GM19372 (cell line): ENCODE measurements at regions not wholly inside any gene's neighbourhood (a gene's known extent, or its start where the extent isn't known, plus 50 kb on each side); places are given as distances from the start of the nearest gene placed in this dataset.
"Not testable (repeated sequence)": the region's sequence is repeated elsewhere in the genome, so short reads cannot be mapped to it uniquely, and the experiment has no call there.

Experiments
- ATAC-seq: cut with Tn5 transposase; IDR thresholded peaks from one replicate; pipeline ENCODE4 v1.9.1; 2021; ENCODE audit warnings: mild to moderate bottlenecking, low read depth, moderate library complexity; ENCODE audit not compliant: unreplicated experiment

GRCh38 chr16:59854846-59855439, 1120.8 kb upstream of the GOT2 start:
- no peak for ATAC-seq

GRCh38 chr16:59849716-59850115, 1115.6 kb upstream of the GOT2 start:
- ATAC-seq, result no peak

GRCh38 chr16:59848296-59848695, 1114.2 kb upstream of the GOT2 start:
- no peak for ATAC-seq

- no peak for ATAC-seq
These were observed 1106.1 kb upstream of the GOT2 start for GRCh38 chr16:59840169-59840568.

- no peak for ATAC-seq
These were observed 1092.7 kb upstream of the GOT2 start for GRCh38 chr16:59826767-59827166.

- ATAC-seq, result not testable (repeated sequence)
These were observed 1075.4 kb upstream of the GOT2 start for GRCh38 chr16:59809488-59809887.

- ATAC-seq, result no peak
These were observed 1049.1 kb upstream of the GOT2 start for GRCh38 chr16:59783191-59783590.

GRCh38 chr16:59773330-59773729, 1039.2 kb upstream of the GOT2 start:
- no peak for ATAC-seq

GRCh38 chr16:59759296-59759695, 1025.2 kb upstream of the GOT2 start:
- ATAC-seq, result no peak

GRCh38 chr16:59758848-59759247, 1024.7 kb upstream of the GOT2 start:
- ATAC-seq, result no peak

GRCh38 chr16:59754854-59755253, 1020.7 kb upstream of the GOT2 start:
- no peak for ATAC-seq

- no peak for ATAC-seq
These were observed 1015.7 kb upstream of the GOT2 start for GRCh38 chr16:59749662-59750336.

GRCh38 chr16:59748531-59748930, 1014.4 kb upstream of the GOT2 start:
- no peak for ATAC-seq

GRCh38 chr16:59743504-59743903, 1009.4 kb upstream of the GOT2 start:
- ATAC-seq, result no peak

GRCh38 chr16:59740858-59741257, 1006.7 kb upstream of the GOT2 start:
- ATAC-seq, result no peak

GRCh38 chr16:59737274-59737673, 1003.2 kb upstream of the GOT2 start:
- no peak for ATAC-seq

GRCh38 chr16:59733321-59733720, 999.2 kb upstream of the GOT2 start:
- ATAC-seq, result no peak

- ATAC-seq, result no peak
These were observed 995.5 kb upstream of the GOT2 start for GRCh38 chr16:59729613-59730012.

GRCh38 chr16:59719121-59719520, 985.0 kb upstream of the GOT2 start:
- no peak for ATAC-seq

- ATAC-seq, result no peak
These were observed 973.5 kb upstream of the GOT2 start for GRCh38 chr16:59707436-59708226.
